ENCODE measurements at regions not wholly inside any gene's neighbourhood (a gene's known extent, or its start where the extent isn't known, plus 50 kb on each side); places are given as distances from the start of the nearest gene placed in this dataset.

- TF ChIP-seq, protein P1, sequence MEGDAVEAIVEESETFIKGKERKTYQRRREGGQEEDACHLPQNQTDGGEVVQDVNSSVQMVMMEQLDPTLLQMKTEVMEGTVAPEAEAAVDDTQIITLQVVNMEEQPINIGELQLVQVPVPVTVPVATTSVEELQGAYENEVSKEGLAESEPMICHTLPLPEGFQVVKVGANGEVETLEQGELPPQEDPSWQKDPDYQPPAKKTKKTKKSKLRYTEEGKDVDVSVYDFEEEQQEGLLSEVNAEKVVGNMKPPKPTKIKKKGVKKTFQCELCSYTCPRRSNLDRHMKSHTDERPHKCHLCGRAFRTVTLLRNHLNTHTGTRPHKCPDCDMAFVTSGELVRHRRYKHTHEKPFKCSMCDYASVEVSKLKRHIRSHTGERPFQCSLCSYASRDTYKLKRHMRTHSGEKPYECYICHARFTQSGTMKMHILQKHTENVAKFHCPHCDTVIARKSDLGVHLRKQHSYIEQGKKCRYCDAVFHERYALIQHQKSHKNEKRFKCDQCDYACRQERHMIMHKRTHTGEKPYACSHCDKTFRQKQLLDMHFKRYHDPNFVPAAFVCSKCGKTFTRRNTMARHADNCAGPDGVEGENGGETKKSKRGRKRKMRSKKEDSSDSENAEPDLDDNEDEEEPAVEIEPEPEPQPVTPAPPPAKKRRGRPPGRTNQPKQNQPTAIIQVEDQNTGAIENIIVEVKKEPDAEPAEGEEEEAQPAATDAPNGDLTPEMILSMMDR (IDR thresholded peaks at IDR 0.05; ENCODE audit: unreplicated experiment) = no peak
- intact Hi-C loops (cut with micrococcal nuclease) = no loop called here
- Mint-ChIP-seq H3K36me3 (ENCODE audit: insufficient read depth, unreplicated experiment) (no peaks in the 10 kb centered on the region), H3K4me1 (ENCODE audit: insufficient read depth, unreplicated experiment) (no peaks in the 10 kb centered on the region), H3K4me3 (ENCODE audit: unreplicated experiment) (no peak overlapping the region), H3K9me3 (ENCODE audit: unreplicated experiment) (peaks cover 15% of the 10 kb centered on the region), H3K27me3 (ENCODE audit: insufficient read depth, unreplicated experiment) (no peaks in the 10 kb centered on the region), H3K27ac (ENCODE audit: low read depth, unreplicated experiment) (no peak overlapping the region)
- ChIA-PET CTCF (no interaction called here), POLR2A (no interaction called here)
- DNase-seq (ENCODE audit: unreplicated experiment) = no peak
- BruUV-seq (replicated peaks) = no TSS peak
These were observed 1561.4 kb downstream of the MAT2B start for GRCh38 chr5:165066751-165067385.

DNA sequence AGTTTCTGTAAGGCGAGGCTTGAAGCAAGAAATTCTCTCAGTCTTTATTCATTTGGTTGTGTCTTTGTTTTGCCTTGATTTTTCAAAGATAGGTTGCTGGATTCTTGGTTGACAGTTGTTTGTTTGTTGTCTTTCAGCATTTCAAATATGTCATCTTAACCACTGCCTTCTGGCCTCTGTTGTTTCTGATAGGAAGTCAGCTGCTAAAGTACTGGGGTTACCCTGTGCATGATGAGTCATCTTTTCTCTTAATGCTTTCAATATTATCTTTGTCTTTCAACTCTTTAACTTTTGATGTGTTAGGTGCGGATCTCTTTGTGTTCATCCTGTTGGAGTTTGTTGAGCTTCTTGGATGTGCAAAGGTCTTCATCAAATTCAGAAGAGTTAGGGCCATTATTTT lies 1571.3 kb downstream of the MAT2B start:
- CTCF ChIA-PET = interaction anchor here (0.6 kb wide), 2 partner anchors 11 to 12 kb away, joined by 3 read pairs; no protein-coding TSS in a partner anchor
- Mint-ChIP-seq H3K9me3 (ENCODE audit: unreplicated experiment) (no peaks in the 10 kb centered on the region), H3K27me3 (ENCODE audit: insufficient read depth, unreplicated experiment) (no peaks in the 10 kb centered on the region), H3K27ac (ENCODE audit: low read depth, unreplicated experiment) (no peak overlapping the region), H3K4me3 (ENCODE audit: unreplicated experiment) (no peak overlapping the region), H3K4me1 (ENCODE audit: insufficient read depth, unreplicated experiment) (no peaks in the 10 kb centered on the region), H3K36me3 (ENCODE audit: insufficient read depth, unreplicated experiment) (no peaks in the 10 kb centered on the region)
- intact Hi-C loops (cut with micrococcal nuclease) = no loop called here
- TF ChIP-seq, protein P1 (IDR thresholded peaks at IDR 0.05; ENCODE audit: unreplicated experiment) = no peak
- POLR2A ChIA-PET = no interaction called here
- DNase-seq (ENCODE audit: unreplicated experiment) = no peak
- BruUV-seq (replicated peaks) = no TSS peak

GRCh38 chr5:165079389-165079788 lies 1574.0 kb downstream of the MAT2B start:
- H3K36me3 Mint-ChIP-seq (ENCODE audit: insufficient read depth, unreplicated experiment) = no peaks in the 10 kb centered on the region
- CTCF ChIA-PET = no interaction called here
- H3K27ac Mint-ChIP-seq (ENCODE audit: low read depth, unreplicated experiment) = no peak overlapping the region
- no peak overlapping the region for H3K4me3 Mint-ChIP-seq (ENCODE audit: unreplicated experiment)
- no peaks in the 10 kb centered on the region for H3K9me3 Mint-ChIP-seq (ENCODE audit: unreplicated experiment)
- no TSS peak for BruUV-seq (replicated peaks)
- intact Hi-C loops (cut with micrococcal nuclease) = no loop called here
- no peak for DNase-seq (ENCODE audit: unreplicated experiment)
- H3K27me3 Mint-ChIP-seq (ENCODE audit: insufficient read depth, unreplicated experiment) = no peaks in the 10 kb centered on the region
- POLR2A ChIA-PET = no interaction called here
- no peaks in the 10 kb centered on the region for H3K4me1 Mint-ChIP-seq (ENCODE audit: insufficient read depth, unreplicated experiment)
- TF ChIP-seq, protein P1 (IDR thresholded peaks at IDR 0.05; ENCODE audit: unreplicated experiment) = no peak

GRCh38 chr5:165083394-165083793 lies 1578.0 kb downstream of the MAT2B start:
- intact Hi-C loops (cut with micrococcal nuclease) = no loop called here
- H3K4me3 Mint-ChIP-seq (ENCODE audit: unreplicated experiment) = no peak overlapping the region

More at GRCh38 chr5:165083394-165083793, 1578.0 kb downstream of the MAT2B start:
- Mint-ChIP-seq H3K27ac (ENCODE audit: low read depth, unreplicated experiment) (no peak overlapping the region), H3K9me3 (ENCODE audit: unreplicated experiment) (no peaks in the 10 kb centered on the region), H3K36me3 (ENCODE audit: insufficient read depth, unreplicated experiment) (no peaks in the 10 kb centered on the region), H3K27me3 (ENCODE audit: insufficient read depth, unreplicated experiment) (no peaks in the 10 kb centered on the region), H3K4me1 (ENCODE audit: insufficient read depth, unreplicated experiment) (no peaks in the 10 kb centered on the region)
- ChIA-PET CTCF (no interaction called here), POLR2A (no interaction called here)
- TF ChIP-seq, protein P1 (IDR thresholded peaks at IDR 0.05; ENCODE audit: unreplicated experiment) = no peak
- BruUV-seq (replicated peaks) = no TSS peak
- no peak for DNase-seq (ENCODE audit: unreplicated experiment)

Data from MCF 10A (cell line).